ENCODE measurements at regions not wholly inside any gene's neighbourhood (a gene's known extent, or its start where the extent isn't known, plus 50 kb on each side); places are given as distances from the start of the nearest gene placed in this dataset.

DNA sequence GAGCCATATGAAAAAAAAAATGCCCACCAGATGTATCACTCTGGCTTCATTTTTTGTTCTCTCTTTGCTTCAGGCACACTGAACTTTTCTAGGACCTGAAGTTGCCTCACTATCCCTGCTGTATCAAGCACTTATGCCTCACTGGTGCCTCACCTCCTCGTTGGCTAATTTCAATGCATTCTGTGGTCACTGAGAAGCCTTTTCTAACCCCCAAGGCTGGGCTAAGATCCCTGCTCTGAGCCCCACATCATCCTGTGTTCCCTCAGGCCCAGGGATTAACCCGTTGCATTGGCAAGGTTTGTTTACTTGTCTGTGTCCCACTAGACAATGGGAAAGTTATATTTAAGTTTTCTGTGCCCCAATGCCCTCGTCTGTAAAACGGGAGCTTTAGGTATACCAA is 362.7 kb downstream of the OSTF1 start:
- Histone ChIP-seq H3K9me3 (replicated peaks; ENCODE audit: control insufficient read depth, insufficient read depth, low read length) (no peaks in the 10 kb centered on the region), H3K4me3 (replicated peaks in 1 of 3; ENCODE audit: insufficient read depth in 1 of 3, low read depth in 1 of 3, low read length in 3 of 3) (no peak overlapping the region), H3K4me1 (ENCODE audit: control insufficient read depth, extremely low read depth, insufficient read depth, low read length) (no peaks in the 10 kb centered on the region), H3K9ac (replicated peaks; ENCODE audit: extremely low read depth, insufficient read depth, low read length) (no peak overlapping the region), H3K79me2 (ENCODE audit: control insufficient read depth, insufficient read depth, low read length) (no peaks in the 10 kb centered on the region), H2AFZ (ENCODE audit: low read depth, low read length) (no peak overlapping the region), H3K27me3 (ENCODE audit: control insufficient read depth in 2 of 2, insufficient read depth in 2 of 2, low read length in 2 of 2) (no peaks in the 10 kb centered on the region), H3K9me1 (replicated peaks; ENCODE audit: control insufficient read depth, extremely low read depth, insufficient read depth, low read length) (no peaks in the 10 kb centered on the region), H3K27ac (ENCODE audit: insufficient read depth, low read depth, low read length) (no peak overlapping the region), H3K36me3 (ENCODE audit: control insufficient read depth in 2 of 2, extremely low read depth in 1 of 2, insufficient read depth in 2 of 2, low read length in 2 of 2) (no peaks in the 10 kb centered on the region), H3K4me2 (ENCODE audit: insufficient read depth, low read length) (no peak overlapping the region), H4K20me1 (replicated peaks; ENCODE audit: control insufficient read depth, extremely low read depth, insufficient read depth, low read length) (no peaks in the 10 kb centered on the region)
- POLR2A ChIA-PET = no interaction called here
- FAIRE-seq (no peak), DNase-seq (ENCODE audit: low read depth, low spot score) (no peak)
- TF ChIP-seq EZH2 (IDR thresholded peaks at IDR 0.05; ENCODE audit: borderline replicate concordance, low read depth, low read length, severe bottlenecking) (no peak), MAX (IDR thresholded peaks at IDR 0.05; ENCODE audit: insufficient read depth, insufficient read length) (no peak), JUN (IDR thresholded peaks at IDR 0.05; ENCODE audit: borderline replicate concordance, insufficient read depth, insufficient read length, low read depth) (no peak), MYC (IDR thresholded peaks at IDR 0.05; ENCODE audit: low read depth, low read length) (no peak), GATA2 (IDR thresholded peaks at IDR 0.05; ENCODE audit: insufficient read depth, insufficient read length, low read depth, low read length) (no peak)
- BruUV-seq (replicated peaks) = no TSS peak
- intact Hi-C loops (cut with micrococcal nuclease) = no loop called here
- dilution Hi-C loops (cut with MboI; ENCODE audit: extremely low pct_ligation_motif_present, low sequenced_read_pairs) = no loop called here
- CTCF ChIA-PET = no interaction called here

- H3K9me1 ChIP-seq (replicated peaks; ENCODE audit: control insufficient read depth, extremely low read depth, insufficient read depth, low read length) = no peaks in the 10 kb centered on the region
- no peaks in the 10 kb centered on the region for H3K79me2 ChIP-seq (ENCODE audit: control insufficient read depth, insufficient read depth, low read length)
- ChIA-PET CTCF (no interaction called here), POLR2A (no interaction called here)
- intact Hi-C loops (cut with micrococcal nuclease) = no loop called here
- H3K9ac ChIP-seq (replicated peaks; ENCODE audit: extremely low read depth, insufficient read depth, low read length) = no peak overlapping the region
- H3K4me2 ChIP-seq (ENCODE audit: insufficient read depth, low read length) = no peak overlapping the region
- dilution Hi-C loops (cut with MboI; ENCODE audit: extremely low pct_ligation_motif_present, low sequenced_read_pairs) = no loop called here
- H3K36me3 ChIP-seq (ENCODE audit: control insufficient read depth in 2 of 2, extremely low read depth in 1 of 2, insufficient read depth in 2 of 2, low read length in 2 of 2) = no peaks in the 10 kb centered on the region
- H3K27ac ChIP-seq (ENCODE audit: insufficient read depth, low read depth, low read length) = no peak overlapping the region
- no peaks in the 10 kb centered on the region for H3K27me3 ChIP-seq (ENCODE audit: control insufficient read depth in 2 of 2, insufficient read depth in 2 of 2, low read length in 2 of 2)
- TF ChIP-seq GATA2 (IDR thresholded peaks at IDR 0.05; ENCODE audit: insufficient read depth, insufficient read length, low read depth, low read length) = no peak
- no peak for TF ChIP-seq FOS (IDR thresholded peaks at IDR 0.05; ENCODE audit: borderline replicate concordance, insufficient read depth, low read length)
- no peak for TF ChIP-seq MYC (IDR thresholded peaks at IDR 0.05; ENCODE audit: low read depth, low read length)
- TF ChIP-seq, protein P1, sequence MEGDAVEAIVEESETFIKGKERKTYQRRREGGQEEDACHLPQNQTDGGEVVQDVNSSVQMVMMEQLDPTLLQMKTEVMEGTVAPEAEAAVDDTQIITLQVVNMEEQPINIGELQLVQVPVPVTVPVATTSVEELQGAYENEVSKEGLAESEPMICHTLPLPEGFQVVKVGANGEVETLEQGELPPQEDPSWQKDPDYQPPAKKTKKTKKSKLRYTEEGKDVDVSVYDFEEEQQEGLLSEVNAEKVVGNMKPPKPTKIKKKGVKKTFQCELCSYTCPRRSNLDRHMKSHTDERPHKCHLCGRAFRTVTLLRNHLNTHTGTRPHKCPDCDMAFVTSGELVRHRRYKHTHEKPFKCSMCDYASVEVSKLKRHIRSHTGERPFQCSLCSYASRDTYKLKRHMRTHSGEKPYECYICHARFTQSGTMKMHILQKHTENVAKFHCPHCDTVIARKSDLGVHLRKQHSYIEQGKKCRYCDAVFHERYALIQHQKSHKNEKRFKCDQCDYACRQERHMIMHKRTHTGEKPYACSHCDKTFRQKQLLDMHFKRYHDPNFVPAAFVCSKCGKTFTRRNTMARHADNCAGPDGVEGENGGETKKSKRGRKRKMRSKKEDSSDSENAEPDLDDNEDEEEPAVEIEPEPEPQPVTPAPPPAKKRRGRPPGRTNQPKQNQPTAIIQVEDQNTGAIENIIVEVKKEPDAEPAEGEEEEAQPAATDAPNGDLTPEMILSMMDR (IDR thresholded peaks at IDR 0.05; ENCODE audit: extremely low read depth in 1 of 2, insufficient read depth in 1 of 2, low read depth in 1 of 2, low read length in 2 of 2) = no peak
- no peak for TF ChIP-seq JUN (IDR thresholded peaks at IDR 0.05; ENCODE audit: borderline replicate concordance, insufficient read depth, insufficient read length, low read depth)
- TF ChIP-seq MAX (IDR thresholded peaks at IDR 0.05; ENCODE audit: insufficient read depth, insufficient read length) = no peak
- TF ChIP-seq EZH2 (IDR thresholded peaks at IDR 0.05; ENCODE audit: borderline replicate concordance, low read depth, low read length, severe bottlenecking) = no peak
- TF ChIP-seq POLR2A (IDR thresholded peaks at IDR 0.05; ENCODE audit: low read depth, low read length) = no peak
- BruUV-seq (replicated peaks) = no TSS peak
- H3K4me1 ChIP-seq (ENCODE audit: control insufficient read depth, extremely low read depth, insufficient read depth, low read length) = no peaks in the 10 kb centered on the region
- H3K9me3 ChIP-seq (replicated peaks; ENCODE audit: control insufficient read depth, insufficient read depth, low read length) = no peaks in the 10 kb centered on the region
- no peak overlapping the region for H2AFZ ChIP-seq (ENCODE audit: low read depth, low read length)
- H3K4me3 ChIP-seq (replicated peaks in 1 of 3; ENCODE audit: insufficient read depth in 1 of 3, low read depth in 1 of 3, low read length in 3 of 3) = no peak overlapping the region
- H4K20me1 ChIP-seq (replicated peaks; ENCODE audit: control insufficient read depth, extremely low read depth, insufficient read depth, low read length) = no peaks in the 10 kb centered on the region
- FAIRE-seq (no peak), DNase-seq (ENCODE audit: low read depth, low spot score) (no peak)
Observed at GRCh38 chr9:75451505-75451904, 363.2 kb downstream of the OSTF1 start.
